Muscle of arm (tissue), 1 donor: ENCODE measurements at regions not wholly inside any gene's neighbourhood (a gene's known extent, or its start where the extent isn't known, plus 50 kb on each side); places are given as distances from the start of the nearest gene placed in this dataset.

Source experiments
- DNase-seq: peaks from one replicate; pipeline ENCODE4 v3.0.0-alpha.2; 2013

GRCh38 chr11:111095327-111095726, 150.2 kb upstream of the POU2AF2 start:
- DNase-seq, result no peak

- DNase-seq, result no peak
Measured at GRCh38 chr11:111093061-111093460, 152.5 kb upstream of the POU2AF2 start.

GRCh38 chr11:111091321-111091938, 154.1 kb upstream of the POU2AF2 start:
- DNase-seq, result peak; percentile 80

- DNase-seq, result no peak
Measured at GRCh38 chr11:111089759-111090158, 155.8 kb upstream of the POU2AF2 start.

GRCh38 chr11:111088847-111089355, 156.6 kb upstream of the POU2AF2 start:
- DNase-seq, result no peak

- DNase-seq, result no peak
Measured at GRCh38 chr11:111086058-111086457, 159.5 kb upstream of the POU2AF2 start.

- DNase-seq, result no peak
Measured at GRCh38 chr11:111082664-111083063, 162.9 kb upstream of the POU2AF2 start.

GRCh38 chr11:111081021-111081511, 164.5 kb upstream of the POU2AF2 start:
- DNase-seq, result peak; percentile 77

GRCh38 chr11:111077530-111078322, 167.8 kb upstream of the POU2AF2 start:
- no peak for DNase-seq

- no peak for DNase-seq
Measured at GRCh38 chr11:111069066-111069465, 176.5 kb upstream of the POU2AF2 start.

- no peak for DNase-seq
Measured at GRCh38 chr11:111067994-111068393, 177.5 kb upstream of the POU2AF2 start.

- no peak for DNase-seq
Measured at GRCh38 chr11:111066846-111067245, 178.7 kb upstream of the POU2AF2 start.

- DNase-seq, result no peak
Measured at GRCh38 chr11:111063726-111064517, 181.6 kb upstream of the POU2AF2 start.

- DNase-seq, result no peak
Measured at GRCh38 chr11:111062420-111062819, 183.1 kb upstream of the POU2AF2 start.

GRCh38 chr11:111059726-111060125, 185.8 kb upstream of the POU2AF2 start:
- no peak for DNase-seq

- DNase-seq, result no peak
Measured at GRCh38 chr11:111049131-111049530, 196.4 kb upstream of the POU2AF2 start.

GRCh38 chr11:111047374-111047773, 198.2 kb upstream of the POU2AF2 start:
- DNase-seq, result no peak

GRCh38 chr11:111046291-111046690, 199.2 kb upstream of the POU2AF2 start:
- DNase-seq, result no peak

GRCh38 chr11:111045874-111046273, 199.7 kb upstream of the POU2AF2 start:
- no peak for DNase-seq

- DNase-seq, result no peak
Measured at GRCh38 chr11:111045407-111045803, 200.1 kb upstream of the POU2AF2 start.

GRCh38 chr11:111044751-111045406, 200.6 kb upstream of the POU2AF2 start:
- no peak for DNase-seq

- DNase-seq, result no peak
Measured at GRCh38 chr11:111039982-111040381, 205.5 kb upstream of the POU2AF2 start.
